RPMI8226 (cell line): ENCODE measurements at regions not wholly inside any gene's neighbourhood (a gene's known extent, or its start where the extent isn't known, plus 50 kb on each side); places are given as distances from the start of the nearest gene placed in this dataset.
"Not testable (repeated sequence)": the region's sequence is repeated elsewhere in the genome, so short reads cannot be mapped to it uniquely, and the experiment has no call there.

Experiments used
- DNase-seq: peaks from one replicate; pipeline ENCODE4 v3.0.0-alpha.2; 2015

DNA sequence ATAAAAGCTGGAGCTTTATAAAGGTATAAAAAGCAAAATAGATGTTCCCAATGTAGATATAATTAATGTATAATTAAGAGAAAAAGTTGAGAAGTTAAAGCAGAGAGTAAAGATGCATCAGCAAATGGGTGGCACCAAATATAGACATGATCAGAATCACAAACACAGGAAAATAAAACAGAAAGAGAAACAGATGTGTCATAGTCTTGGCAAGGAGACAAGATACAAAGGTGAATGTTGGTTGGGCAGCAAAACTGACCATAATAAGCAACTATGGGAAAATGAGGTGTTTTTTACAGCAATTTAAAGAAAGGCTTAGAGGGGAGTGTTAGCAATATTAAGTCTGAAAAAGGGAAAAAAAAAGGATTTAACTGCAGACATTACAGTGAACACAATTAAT lies 135.4 kb upstream of the CLEC14A start:
- peak; percentile 4 for DNase-seq

DNA sequence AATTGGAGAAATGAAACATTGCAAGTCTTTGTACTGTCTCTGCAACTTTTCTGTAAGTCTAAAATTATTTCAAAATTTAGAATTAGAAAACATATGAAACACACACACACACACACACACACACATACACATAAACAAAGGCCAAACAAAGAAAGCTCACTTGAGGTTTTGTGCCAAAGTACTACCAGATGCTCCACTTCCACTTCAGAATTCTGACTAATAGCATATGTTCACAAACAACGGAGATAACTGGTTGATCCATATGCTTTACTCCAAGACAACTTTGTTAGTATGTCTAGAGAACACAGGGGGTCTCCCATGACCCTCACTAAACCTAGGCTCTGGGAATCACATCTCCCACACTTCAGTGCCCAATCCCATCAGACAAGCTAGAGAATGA lies 133.8 kb upstream of the CLEC14A start:
- DNase-seq: no peak

DNA sequence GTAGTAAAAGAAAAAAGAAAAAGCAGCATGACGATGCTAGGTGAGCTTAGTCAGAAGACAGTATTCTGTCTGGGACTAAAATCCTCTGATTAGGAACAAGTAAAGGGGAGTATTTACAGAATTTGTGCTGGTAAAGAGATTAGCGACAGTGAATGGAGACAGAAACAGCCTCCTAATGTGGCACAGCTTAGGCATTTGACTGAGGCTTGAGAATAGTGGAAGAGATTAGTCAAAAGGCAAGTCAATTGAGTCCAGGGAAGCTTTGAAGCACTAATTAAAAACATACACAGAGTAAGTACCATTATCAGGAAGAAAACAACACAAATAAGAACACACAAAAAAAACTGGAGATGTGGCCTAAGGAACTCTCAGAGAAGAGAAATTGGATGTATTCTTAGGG lies 131.9 kb upstream of the CLEC14A start:
- no peak for DNase-seq

DNA sequence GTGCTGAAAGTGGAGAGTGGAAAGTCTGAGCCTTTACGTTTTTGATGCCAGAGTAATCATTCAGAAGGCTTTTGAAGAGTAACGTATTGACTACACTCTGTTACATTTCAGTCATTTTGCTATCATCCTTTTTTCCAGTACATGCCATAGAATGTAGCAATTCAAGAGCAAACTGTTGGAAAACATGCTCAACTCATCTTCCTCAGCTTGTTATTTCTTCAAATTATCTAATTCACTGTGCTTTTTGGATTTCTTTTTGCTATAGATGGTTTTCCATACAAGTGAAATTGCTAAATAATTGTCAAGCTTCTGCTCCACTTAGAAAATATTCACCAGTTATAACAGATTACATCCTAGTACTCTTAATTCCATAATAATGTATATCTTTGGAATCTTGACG lies 129.9 kb upstream of the CLEC14A start:
- no peak for DNase-seq

DNA sequence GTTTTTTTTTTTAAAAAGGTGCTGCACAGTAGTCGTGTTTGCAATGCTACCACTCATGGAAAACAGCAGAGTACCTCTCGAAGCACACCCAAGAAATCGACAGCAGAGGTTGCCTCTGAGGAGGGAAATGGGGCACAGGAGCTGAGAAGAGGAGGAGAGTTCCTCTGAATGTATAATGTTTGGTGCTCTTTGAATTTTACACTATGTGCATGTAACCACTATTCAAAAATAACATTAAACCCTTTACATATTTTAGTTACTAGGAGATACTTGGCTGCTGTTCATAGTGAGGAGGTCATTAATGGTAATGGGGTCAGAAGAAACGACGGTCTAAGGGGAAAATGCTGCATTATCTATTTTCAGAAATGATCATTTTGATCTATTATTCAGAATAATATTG lies 129.4 kb upstream of the CLEC14A start:
- DNase-seq: no peak

DNA sequence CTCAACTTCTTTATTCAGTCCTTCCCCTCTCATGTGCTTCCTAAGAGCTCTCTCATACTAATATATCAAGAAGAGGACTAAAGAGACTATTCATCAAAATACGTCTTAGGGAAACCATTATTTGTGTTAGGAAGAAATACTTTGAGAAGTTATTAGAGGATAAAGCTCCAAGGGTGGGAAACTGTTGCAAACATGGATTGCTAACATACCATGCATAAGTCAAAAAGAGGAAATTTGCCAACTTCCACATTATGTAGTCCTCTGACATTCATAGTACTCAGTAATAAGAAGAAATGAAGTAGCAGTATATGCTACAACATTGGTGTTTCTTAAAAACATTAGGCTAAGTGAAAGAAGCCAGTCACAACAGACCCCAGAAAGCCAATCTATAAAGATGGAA lies 128.8 kb upstream of the CLEC14A start:
- DNase-seq: no peak

DNA sequence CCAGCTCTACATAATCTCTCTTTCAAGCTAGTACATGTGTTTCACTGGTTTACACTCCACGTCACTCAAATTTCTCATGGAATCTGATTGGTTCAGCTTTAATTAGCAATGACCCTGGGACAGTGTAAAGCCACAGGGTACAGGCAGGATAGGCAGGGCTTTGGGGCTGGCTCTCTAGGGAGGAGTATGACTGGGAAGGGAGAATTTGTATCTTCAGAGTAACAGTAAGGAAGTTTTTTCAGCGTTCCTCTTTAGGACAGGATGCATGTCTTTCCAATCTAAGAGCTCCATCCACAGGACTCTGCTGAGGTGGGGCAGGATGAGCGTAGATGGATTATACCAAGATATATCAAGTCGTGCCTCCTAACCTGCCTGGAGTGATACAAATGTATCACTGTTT lies 112.0 kb upstream of the CLEC14A start:
- no peak for DNase-seq

DNA sequence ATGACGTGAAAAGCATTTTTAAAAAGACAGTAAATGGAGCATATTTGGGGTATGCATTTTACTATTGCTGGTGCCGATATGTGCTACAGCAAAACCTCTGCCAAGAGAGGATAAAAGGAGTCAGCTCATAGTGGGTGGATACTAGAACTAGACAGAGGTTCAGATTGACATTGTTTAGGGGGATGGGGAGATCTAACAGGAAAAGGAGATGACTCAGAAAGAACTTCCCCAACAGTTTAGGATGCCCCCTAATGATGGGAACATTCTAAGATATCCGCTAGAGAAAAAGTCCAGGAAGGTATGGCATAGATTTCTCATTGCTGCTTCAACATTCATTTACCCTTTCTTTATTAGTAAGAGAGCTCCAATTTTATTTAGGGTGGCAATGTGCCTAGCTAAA lies 110.5 kb upstream of the CLEC14A start:
- no peak for DNase-seq

DNA sequence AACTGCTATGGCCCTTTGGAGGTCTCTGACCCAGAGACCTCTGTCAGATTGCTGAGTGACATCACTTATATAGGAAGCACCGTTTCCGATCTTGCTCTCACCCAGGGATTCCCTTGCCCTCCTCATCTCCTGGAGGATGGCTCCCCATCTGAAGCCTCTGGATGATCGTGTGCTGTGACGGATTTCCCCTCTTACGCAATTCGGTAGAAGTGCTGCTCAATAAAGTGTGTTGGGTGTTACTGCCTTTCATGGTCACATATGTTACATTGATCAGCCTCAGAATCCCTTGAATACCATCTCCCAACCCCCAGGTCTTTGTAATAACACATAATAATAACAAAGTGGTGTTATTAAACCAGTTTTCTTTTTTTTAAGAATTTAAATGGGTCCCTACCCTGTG lies 107.3 kb upstream of the CLEC14A start:
- DNase-seq: no peak

DNA sequence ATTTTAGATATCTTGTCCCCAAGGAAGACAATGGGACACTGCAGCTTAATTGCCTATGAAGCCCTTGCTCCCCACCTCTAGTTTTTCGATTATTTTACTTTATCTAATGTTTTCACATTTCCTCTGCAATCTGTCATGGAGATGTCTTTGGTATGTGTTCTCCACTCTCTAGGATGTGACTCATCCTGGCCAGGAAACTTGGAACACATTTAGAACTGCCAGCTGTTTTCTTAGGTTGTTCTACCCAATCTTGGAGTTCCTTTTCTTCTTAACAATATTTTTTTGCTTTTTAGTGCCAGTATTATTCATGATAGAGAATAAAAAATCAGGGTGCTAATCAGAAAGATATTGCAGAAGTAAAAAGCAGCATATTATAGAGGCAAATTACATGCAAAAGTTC lies 101.7 kb upstream of the CLEC14A start:
- no peak for DNase-seq

DNA sequence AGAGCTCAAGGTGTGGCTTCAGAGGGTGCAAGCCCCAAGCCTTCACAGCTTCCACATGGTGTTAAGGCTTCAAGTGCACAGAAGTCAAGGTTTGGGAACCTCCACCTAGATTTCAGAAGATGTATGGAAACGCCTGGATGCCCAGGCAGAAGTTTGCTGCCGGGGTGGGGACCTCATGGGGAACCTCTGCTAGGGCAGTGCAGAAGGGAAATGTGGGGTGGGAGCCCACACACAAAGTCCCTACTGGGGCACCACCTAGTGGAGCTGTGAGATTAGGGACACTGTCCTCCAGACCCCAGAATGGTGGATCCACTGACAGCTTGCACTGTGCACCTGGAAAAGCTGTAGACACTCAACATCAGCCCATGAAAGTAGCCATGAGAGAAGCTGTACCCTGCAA lies 99.6 kb upstream of the CLEC14A start:
- not testable (repeated sequence) for DNase-seq

DNA sequence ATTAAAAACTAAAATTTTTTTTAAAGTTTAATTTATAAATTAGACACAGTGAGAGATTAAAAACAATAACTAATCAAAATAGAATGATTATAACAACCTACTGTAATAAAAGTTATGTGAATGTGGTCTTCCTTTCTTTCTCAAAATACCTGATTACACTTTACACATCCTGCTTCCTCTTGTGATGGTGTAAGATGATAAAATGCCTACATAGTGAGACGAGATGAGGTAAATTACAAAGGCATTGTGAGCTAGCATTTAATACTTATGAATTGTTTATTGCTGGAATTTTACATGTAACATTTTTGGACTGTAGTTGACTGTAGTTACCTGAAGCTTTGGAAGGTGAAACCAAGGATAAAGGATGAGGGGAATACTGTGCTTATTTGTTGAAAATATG lies 94.2 kb upstream of the CLEC14A start:
- DNase-seq: no peak

DNA sequence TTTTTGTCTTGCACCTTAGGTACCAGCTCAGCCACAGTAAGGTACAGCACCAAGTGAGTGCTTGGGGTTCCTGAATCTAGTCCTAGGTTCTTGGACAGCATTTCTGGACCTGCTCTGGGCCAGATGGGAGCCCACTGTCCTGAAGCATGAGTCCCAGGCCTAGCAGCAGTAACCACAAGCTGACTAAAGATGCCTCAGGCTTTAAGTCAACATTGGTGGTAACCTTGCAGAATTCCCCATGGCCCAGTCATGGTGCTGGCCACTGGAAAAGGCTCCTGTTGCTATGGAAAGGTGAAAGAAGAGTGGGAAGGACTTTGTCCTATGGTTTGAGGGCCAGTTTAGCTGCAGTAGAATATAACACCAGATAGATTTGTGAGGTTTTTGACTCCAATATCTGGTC lies 86.9 kb upstream of the CLEC14A start:
- no peak for DNase-seq

DNA sequence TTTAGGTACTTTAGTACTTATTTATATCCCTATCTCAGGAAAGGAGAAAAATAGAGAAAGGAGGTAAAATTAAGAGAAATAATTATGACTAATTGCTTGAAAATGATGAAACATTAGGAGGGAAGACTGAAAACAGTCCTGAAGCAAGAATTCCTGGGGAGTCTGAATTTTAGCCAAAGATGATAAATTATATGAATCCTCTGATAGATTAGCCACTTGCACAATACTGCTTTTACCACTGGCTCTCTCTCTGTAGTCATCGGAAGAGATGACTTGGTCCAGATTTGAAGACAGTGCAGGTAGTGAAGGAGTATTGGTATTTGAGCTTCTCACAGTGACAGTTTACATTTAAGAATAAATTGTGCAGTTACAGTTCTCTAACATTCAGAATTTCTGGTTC lies 83.8 kb upstream of the CLEC14A start:
- DNase-seq: no peak

DNA sequence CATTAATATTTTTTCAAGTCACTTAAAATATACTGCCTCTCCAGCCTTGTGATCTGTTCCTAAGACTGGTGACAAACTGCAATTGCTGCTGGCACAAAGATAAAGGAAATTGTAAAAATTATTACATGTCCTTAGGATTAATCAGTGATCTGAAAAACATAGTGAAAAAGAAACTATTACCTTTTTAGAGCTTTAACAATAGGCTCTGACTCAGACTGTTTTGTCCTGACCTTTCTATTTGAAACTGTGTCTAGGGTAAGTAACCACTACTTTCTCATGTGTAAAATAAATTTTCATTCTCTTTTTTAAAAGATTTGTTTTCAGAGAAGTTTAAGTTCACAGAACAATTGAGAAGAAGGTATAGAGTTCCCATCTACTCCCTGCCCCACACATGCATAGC lies 80.4 kb upstream of the CLEC14A start:
- DNase-seq: no peak

DNA sequence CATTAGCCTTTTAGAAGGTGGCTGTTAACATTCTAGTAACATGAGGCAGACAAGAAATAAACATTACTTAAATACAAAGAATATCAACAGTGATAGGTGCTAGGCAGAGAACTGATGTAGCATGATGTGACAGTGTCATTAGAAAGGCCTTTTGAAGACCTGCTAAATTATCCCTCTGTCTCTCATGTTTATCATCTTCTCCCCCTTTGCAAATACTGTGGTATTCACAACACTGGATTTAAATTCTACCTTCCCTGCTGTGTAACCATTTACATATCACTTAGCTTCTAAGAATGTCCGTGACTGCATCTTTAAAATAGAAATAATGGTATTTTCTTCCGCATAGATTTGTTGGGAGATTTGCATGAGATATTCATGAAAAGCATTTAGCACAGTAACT lies 74.4 kb upstream of the CLEC14A start:
- DNase-seq: no peak

DNA sequence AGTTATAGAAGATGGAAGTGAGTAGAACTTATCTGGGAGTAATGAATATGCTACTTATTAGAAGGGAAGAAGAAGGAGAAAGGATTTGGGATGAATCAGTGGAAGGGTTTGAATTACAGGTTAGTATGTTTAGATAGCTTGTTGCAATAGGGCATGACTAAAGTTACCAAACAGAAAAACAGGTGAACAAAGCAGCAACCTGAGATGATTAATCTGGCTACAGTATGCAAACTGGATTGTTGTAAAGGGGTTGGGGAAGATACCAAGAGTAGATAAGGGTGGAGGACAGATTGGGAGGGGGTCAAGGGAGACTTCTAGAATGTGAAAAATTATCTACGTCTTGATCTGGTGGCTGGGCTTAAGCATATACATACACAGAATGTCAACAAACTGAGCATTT lies 73.4 kb upstream of the CLEC14A start:
- DNase-seq: no peak

DNA sequence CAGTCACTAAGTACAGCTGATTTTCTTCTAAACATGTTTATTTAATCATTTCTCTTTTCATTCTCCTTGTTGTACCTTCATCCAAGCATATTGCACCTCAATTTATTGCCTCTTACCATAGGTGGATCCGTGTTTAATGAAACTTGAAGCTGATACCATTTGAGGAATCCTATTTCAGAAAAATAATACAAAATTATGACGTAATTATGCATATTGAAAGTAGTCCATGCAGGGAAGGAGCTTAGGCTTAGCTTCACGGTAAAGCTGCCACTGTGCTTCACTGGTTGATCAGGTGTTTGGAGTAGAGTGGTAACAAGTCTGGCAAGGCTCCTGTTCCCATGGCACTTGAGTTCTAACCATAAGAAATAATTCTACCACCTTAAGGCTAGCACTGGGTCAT lies 61.0 kb upstream of the CLEC14A start:
- no peak for DNase-seq

DNA sequence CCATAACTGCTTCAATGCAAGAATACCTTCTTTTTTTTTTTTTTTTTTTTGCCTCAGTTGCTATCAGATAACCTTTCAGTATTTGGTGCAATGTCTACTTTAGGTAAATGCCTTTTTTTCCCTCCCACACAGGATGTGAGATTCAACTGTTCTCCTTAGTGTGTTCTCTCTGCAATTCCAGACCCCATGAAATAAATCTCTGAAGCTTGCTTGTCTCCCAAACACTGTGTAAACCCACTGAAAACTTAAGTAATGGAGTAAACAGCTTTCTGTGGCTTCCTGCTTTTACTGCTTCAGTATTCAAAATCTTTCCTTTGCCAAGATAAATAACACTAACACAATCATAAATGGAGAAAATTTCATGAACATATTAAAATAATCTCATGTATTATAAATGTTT lies 55.8 kb upstream of the CLEC14A start:
- no peak for DNase-seq

DNA sequence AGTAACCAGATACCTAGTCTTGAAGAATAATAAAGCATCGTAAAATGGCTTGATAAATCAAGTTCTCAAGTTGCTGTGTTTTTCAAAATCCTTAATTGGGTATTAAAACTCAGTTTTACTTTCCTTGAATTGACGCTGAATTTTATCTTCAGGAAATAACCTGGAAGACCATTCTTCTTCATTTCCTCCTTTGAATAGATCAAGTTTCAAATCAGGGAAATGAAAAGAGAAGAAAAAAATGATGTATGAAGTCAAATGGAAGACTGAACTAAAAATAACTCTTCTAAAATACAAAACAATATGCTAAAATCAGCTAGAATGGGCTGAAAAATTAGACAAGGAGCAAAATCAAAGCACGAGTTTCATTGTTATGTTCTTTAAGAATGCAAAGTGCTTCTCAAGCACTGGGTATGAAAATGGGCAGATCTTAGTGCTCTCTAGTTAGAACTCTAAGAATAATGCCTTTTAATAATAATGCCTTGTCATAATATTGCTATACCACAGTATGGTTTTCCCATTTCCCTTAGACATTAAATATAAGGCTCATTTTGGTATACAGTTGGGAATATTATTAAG lies 54.6 kb upstream of the CLEC14A start:
- no peak for DNase-seq

DNA sequence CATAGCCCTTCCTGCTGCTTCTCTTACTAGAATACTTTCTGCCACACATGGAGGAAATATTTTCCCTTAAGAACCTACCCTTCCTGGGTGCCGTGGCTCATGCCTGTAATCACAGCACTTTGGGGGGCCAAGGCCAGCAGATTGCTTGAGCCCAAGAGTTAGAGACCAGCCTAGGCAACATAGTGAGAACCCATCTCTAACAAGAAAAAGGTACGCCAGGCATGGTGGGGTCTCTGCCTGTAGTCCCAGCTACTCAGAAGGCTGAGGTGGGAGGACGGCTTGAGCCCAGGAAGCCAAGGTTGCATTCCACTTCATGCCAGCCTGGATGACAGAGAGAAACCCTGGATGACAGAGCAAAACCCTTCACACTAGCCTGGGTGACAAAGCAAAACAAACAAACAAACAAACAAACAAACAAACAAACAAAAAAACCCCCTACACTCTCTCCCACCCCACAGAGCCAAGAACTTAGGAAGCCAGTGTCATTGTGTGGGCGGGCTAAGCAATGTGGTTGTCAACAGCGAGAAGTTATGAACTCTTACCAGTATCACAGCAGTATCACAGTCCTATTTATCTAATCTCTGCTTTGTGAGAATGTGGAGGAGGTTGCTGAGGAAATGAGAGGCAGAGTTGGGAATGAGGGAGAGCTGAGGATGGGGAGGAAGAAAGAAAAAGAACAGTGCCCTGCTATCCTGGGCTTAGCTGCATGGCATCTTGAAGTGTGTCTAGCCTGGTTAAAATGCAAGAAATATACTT lies 53.8 kb upstream of the CLEC14A start:
- no peak for DNase-seq
